HUDEP-2 (cell line): ENCODE measurements at regions not wholly inside any gene's neighbourhood (a gene's known extent, or its start where the extent isn't known, plus 50 kb on each side); places are given as distances from the start of the nearest gene placed in this dataset.
A peak's percentile ranks its signal among the peaks of the same experiment; 100 is the strongest.
"Not testable (repeated sequence)": the region's sequence is repeated elsewhere in the genome, so short reads cannot be mapped to it uniquely, and the experiment has no call there.

ENCODE experiments used
- DNase-seq, 76 experiments: peaks; one replicate each; lab custom pipeline; 2025; ENCODE audit not compliant: unreplicated experiment in 76 of 76; lab: John Stamatoyannopoulos, UW

DNA sequence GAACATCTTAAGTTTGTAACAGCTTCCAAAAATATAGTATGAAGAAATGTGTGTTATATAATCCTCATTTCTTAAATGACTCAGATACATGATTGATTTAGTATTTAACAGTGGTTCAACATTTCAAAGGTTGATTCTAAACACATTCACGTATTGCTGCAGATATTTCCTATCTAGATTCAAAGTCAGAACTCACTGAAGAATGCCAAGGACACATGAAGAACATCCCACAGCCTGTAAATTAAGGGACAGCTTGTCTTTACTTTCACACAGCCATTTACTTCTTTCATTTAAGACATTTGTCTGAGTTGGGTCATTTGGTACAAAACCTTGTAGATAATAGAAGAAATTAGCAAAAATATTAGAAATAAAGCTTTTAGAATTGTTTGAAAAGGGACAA, 66.9 kb upstream of the CPSF6 start:
- no peak for DNase-seq

DNA sequence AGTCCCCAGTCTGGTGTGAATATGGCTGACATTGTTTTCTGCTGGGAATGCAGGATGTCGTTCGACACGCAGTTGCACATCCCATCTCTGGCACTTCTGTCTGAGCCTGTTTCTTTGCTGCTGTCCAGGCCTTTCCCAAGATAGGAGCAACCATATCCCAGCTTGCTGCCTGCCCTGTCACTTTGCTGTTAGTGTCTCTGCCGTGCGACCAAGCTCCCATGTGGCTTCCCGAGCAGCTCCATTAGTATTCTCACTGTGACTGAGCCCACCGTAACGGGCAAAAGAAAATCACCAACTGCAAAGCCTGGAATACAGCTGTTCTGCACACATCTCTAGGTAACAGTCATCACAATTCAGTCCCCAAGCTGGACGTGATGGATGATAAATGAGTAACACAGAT, 66.0 kb upstream of the CPSF6 start:
- no peak for DNase-seq

DNA sequence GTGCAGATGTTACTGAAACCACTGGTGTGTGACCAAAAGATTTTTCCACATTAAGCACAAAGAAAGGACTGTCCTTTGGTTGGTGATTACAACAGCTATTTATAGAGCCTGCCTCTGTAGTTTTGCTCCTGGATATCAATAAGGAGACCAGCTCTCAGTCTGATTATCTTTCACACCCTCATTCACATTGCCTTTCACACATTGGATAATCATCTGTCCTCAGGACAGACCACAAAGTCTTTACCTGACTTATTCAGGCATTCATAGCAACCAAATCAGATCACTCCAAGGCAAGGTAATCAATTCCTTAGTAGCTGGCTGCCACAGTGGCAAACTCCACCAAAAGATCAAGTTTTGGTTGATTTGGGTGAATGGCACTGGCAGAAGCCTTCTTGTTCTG, 59.6 kb upstream of the CPSF6 start:
- DNase-seq, result peak in 10 of 76 experiments; percentile 2 to 46 (median 16)

DNA sequence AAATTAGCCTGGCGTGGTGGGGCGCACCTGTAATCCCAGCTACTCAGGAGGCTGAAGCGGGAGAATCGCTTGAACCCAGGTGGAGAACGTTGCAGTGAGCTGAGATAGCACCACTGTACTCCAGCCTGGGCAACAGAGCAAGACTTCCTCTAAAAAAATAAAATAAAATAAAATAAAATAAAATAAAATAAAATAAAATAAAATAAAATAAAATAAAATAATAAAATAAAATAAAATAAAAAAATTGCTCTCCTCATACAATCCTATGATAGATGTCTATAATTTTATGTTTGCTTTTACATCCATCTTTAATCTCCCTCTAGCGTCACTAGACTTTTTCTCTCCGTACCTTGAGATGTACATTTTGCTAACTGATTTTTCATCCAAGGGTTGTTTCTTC, 51.8 kb upstream of the CPSF6 start:
- DNase-seq, result not testable (repeated sequence)

DNA sequence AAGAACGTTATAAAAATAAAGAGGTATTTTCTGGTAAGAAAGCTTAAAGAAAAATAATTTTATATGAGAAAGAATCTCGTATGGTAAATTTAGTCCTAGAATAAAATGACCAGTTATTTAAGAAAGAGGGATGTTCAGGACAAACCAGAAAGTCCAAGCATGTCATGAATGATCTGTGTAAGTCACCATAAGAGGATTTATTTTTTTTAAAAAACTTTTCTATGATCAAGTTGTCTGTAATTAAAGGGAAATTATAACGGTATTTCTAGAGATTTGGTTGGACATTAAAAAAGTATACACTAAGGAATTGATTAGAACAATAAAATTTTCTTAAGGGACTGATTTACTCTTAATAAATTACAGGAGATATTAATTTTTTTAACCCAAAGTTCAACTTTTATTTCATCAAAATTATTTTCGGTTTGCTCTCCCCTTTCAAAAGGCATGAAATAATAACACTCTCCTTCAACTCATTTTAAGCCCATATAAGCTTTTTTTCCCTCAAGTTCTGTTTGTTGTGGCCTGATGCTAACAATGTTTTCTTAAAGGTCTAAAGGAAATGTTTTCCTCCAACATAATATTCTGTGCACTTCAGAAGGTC, 49.9 kb upstream of the CPSF6 start:
- no peak for DNase-seq
